ENCODE measurements at regions not wholly inside any gene's neighbourhood (a gene's known extent, or its start where the extent isn't known, plus 50 kb on each side); places are given as distances from the start of the nearest gene placed in this dataset.

GRCh38 chr3:163019260-163019659 is 1522.7 kb downstream of the OTOL1 start:
- ATAC-seq (no peak), DNase-seq (ENCODE audit: low spot score) (no peak)
- H3K27ac Mint-ChIP-seq, result no peak overlapping the region
- H3K4me1 Mint-ChIP-seq, result no peaks in the 10 kb centered on the region
- TF ChIP-seq STAT6 (CRISPR knock-in tag; conservative IDR thresholded peaks at IDR 0.05; ENCODE audit: low read depth), result no peak
- TF ChIP-seq, protein P1, sequence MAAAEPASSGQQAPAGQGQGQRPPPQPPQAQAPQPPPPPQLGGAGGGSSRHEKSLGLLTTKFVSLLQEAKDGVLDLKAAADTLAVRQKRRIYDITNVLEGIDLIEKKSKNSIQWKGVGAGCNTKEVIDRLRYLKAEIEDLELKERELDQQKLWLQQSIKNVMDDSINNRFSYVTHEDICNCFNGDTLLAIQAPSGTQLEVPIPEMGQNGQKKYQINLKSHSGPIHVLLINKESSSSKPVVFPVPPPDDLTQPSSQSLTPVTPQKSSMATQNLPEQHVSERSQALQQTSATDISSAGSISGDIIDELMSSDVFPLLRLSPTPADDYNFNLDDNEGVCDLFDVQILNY (CRISPR knock-in tag; IDR thresholded peaks at IDR 0.05), result no peak
- TF ChIP-seq, protein P2, sequence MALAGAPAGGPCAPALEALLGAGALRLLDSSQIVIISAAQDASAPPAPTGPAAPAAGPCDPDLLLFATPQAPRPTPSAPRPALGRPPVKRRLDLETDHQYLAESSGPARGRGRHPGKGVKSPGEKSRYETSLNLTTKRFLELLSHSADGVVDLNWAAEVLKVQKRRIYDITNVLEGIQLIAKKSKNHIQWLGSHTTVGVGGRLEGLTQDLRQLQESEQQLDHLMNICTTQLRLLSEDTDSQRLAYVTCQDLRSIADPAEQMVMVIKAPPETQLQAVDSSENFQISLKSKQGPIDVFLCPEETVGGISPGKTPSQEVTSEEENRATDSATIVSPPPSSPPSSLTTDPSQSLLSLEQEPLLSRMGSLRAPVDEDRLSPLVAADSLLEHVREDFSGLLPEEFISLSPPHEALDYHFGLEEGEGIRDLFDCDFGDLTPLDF (CRISPR knock-in tag; IDR thresholded peaks at IDR 0.05), result no peak
- no peak for TF ChIP-seq GTF2I (CRISPR knock-in tag; conservative IDR thresholded peaks at IDR 0.05)
- TF ChIP-seq ZNF671 (CRISPR knock-in tag; IDR thresholded peaks at IDR 0.05), result no peak
- no peak for TF ChIP-seq MXD4 (CRISPR knock-in tag; IDR thresholded peaks at IDR 0.05; ENCODE audit: borderline replicate concordance)
- TF ChIP-seq, protein P3, sequence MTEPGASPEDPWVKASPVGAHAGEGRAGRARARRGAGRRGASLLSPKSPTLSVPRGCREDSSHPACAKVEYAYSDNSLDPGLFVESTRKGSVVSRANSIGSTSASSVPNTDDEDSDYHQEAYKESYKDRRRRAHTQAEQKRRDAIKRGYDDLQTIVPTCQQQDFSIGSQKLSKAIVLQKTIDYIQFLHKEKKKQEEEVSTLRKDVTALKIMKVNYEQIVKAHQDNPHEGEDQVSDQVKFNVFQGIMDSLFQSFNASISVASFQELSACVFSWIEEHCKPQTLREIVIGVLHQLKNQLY (CRISPR knock-in tag; IDR thresholded peaks at IDR 0.05), result no peak
- TF ChIP-seq ZNF138 (CRISPR knock-in tag; conservative IDR thresholded peaks at IDR 0.05), result no peak
- TF ChIP-seq TEAD1 (CRISPR knock-in tag; IDR thresholded peaks at IDR 0.05), result no peak
- TF ChIP-seq ELF4 (CRISPR knock-in tag; IDR thresholded peaks at IDR 0.05; ENCODE audit: low read depth), result no peak
- no peak for TF ChIP-seq HMGXB4 (CRISPR knock-in tag; IDR thresholded peaks at IDR 0.05)
- H3K36me3 Mint-ChIP-seq, result peaks cover 18% of the 10 kb centered on the region
- ChIA-PET CTCF (no interaction called here), POLR2A (no interaction called here)
- H3K27me3 Mint-ChIP-seq (ENCODE audit: low read depth), result no peaks in the 10 kb centered on the region
- H3K9me3 Mint-ChIP-seq, result peaks cover 28% of the 10 kb centered on the region
- H3K4me3 Mint-ChIP-seq, result no peak overlapping the region

DNA sequence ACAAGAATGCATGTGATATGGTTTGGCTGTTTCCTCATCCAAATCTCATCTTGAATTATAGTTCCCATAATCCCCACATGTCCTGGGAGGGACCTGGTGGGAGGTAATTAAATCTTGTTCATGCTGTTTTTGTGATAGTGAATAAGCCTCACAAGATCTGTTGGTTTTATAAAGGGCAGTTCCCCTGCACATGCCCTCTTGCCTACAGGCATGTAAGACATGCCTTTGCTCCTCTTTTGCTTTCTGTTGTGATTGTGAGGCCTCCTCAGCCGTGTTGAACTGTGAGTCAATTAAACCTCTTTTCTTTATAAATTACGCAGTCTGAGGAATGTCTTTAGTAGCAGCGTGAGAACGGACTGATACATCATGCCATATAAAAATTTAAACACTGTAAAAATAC is 1537.0 kb downstream of the OTOL1 start:
- peaks cover 21% of the 10 kb centered on the region for H3K4me1 Mint-ChIP-seq
- H3K9me3 Mint-ChIP-seq, result 0 out of 2 replicates have a peak, but pooled peaks cover 4% of the 10 kb centered on the region
- no peaks in the 10 kb centered on the region for H3K36me3 Mint-ChIP-seq
- H3K4me3 Mint-ChIP-seq, result no peak overlapping the region
- no peak overlapping the region for H3K27ac Mint-ChIP-seq
- DNase-seq (ENCODE audit: low spot score) (no peak), ATAC-seq (no peak)
- POLR2A ChIA-PET, result no interaction called here
- H3K27me3 Mint-ChIP-seq (ENCODE audit: low read depth), result no peaks in the 10 kb centered on the region
- CTCF ChIA-PET, result no interaction called here
- TF ChIP-seq, protein P4, sequence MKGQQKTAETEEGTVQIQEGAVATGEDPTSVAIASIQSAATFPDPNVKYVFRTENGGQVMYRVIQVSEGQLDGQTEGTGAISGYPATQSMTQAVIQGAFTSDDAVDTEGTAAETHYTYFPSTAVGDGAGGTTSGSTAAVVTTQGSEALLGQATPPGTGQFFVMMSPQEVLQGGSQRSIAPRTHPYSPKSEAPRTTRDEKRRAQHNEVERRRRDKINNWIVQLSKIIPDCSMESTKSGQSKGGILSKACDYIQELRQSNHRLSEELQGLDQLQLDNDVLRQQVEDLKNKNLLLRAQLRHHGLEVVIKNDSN (CRISPR knock-in tag; IDR thresholded peaks at IDR 0.05), result no peak
- no peak for TF ChIP-seq ESRRA (CRISPR knock-in tag; IDR thresholded peaks at IDR 0.05; ENCODE audit: borderline replicate concordance)
- TF ChIP-seq ZBTB21 (CRISPR knock-in tag; IDR thresholded peaks at IDR 0.05; ENCODE audit: borderline replicate concordance), result no peak
- TF ChIP-seq GABPB1 (CRISPR knock-in tag; IDR thresholded peaks at IDR 0.05), result no peak
- TF ChIP-seq TEAD1 (CRISPR knock-in tag; IDR thresholded peaks at IDR 0.05), result no peak
- TF ChIP-seq PRRX2 (CRISPR knock-in tag; IDR thresholded peaks at IDR 0.05), result no peak
- no peak for TF ChIP-seq ATF1 (CRISPR knock-in tag; IDR thresholded peaks at IDR 0.05)
- no peak for TF ChIP-seq FOXJ3 (CRISPR knock-in tag; IDR thresholded peaks at IDR 0.05; ENCODE audit: borderline replicate concordance)
- TF ChIP-seq SMAD3 (CRISPR knock-in tag; IDR thresholded peaks at IDR 0.05; ENCODE audit: borderline replicate concordance), result no peak
- TF ChIP-seq, protein P5, sequence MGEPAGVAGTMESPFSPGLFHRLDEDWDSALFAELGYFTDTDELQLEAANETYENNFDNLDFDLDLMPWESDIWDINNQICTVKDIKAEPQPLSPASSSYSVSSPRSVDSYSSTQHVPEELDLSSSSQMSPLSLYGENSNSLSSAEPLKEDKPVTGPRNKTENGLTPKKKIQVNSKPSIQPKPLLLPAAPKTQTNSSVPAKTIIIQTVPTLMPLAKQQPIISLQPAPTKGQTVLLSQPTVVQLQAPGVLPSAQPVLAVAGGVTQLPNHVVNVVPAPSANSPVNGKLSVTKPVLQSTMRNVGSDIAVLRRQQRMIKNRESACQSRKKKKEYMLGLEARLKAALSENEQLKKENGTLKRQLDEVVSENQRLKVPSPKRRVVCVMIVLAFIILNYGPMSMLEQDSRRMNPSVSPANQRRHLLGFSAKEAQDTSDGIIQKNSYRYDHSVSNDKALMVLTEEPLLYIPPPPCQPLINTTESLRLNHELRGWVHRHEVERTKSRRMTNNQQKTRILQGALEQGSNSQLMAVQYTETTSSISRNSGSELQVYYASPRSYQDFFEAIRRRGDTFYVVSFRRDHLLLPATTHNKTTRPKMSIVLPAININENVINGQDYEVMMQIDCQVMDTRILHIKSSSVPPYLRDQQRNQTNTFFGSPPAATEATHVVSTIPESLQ (CRISPR knock-in tag; IDR thresholded peaks at IDR 0.05), result no peak
- TF ChIP-seq, protein P6, sequence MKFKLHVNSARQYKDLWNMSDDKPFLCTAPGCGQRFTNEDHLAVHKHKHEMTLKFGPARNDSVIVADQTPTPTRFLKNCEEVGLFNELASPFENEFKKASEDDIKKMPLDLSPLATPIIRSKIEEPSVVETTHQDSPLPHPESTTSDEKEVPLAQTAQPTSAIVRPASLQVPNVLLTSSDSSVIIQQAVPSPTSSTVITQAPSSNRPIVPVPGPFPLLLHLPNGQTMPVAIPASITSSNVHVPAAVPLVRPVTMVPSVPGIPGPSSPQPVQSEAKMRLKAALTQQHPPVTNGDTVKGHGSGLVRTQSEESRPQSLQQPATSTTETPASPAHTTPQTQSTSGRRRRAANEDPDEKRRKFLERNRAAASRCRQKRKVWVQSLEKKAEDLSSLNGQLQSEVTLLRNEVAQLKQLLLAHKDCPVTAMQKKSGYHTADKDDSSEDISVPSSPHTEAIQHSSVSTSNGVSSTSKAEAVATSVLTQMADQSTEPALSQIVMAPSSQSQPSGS (CRISPR knock-in tag; IDR thresholded peaks at IDR 0.05; ENCODE audit: borderline replicate concordance, low read depth), result no peak
- no peak for TF ChIP-seq OVOL2 (CRISPR knock-in tag; IDR thresholded peaks at IDR 0.05; ENCODE audit: borderline replicate concordance)
- no peak for TF ChIP-seq MAX (CRISPR knock-in tag; IDR thresholded peaks at IDR 0.05)

Data from WTC11 (cell line).